BLaER1 (cell line): ENCODE measurements at regions not wholly inside any gene's neighbourhood (a gene's known extent, or its start where the extent isn't known, plus 50 kb on each side); places are given as distances from the start of the nearest gene placed in this dataset.

Experiments used
- H3K27ac ChIP-seq: shearing (Covaris generic); formaldehyde crosslinking; 2 replicates; pipeline ENCODE4 v1.8.1; 2022
- H3K27me3 ChIP-seq: shearing (Covaris generic); formaldehyde crosslinking; 2 replicates; pipeline ENCODE4 v1.8.1; 2022
- H3K36me3 ChIP-seq: shearing (Covaris generic); formaldehyde crosslinking; 2 replicates; pipeline ENCODE4 v1.8.1; 2022
- H3K4me1 ChIP-seq: shearing (Covaris generic); formaldehyde crosslinking; 2 replicates; pipeline ENCODE4 v1.8.1; 2022
- H3K4me2 ChIP-seq: shearing (Covaris generic); formaldehyde crosslinking; 2 replicates; pipeline ENCODE4 v1.8.1; 2022
- H3K4me3 ChIP-seq: shearing (Covaris generic); formaldehyde crosslinking; 2 replicates; pipeline ENCODE4 v1.8.1; 2022
- H3K9ac ChIP-seq: shearing (Covaris generic); formaldehyde crosslinking; 2 replicates; pipeline ENCODE4 v1.8.1; 2022
- H3K9me3 ChIP-seq: shearing (Covaris generic); formaldehyde crosslinking; 2 replicates; pipeline ENCODE4 v1.8.1; 2022
- H4K20me1 ChIP-seq: shearing (Covaris generic); formaldehyde crosslinking; 2 replicates; pipeline ENCODE4 v1.8.1; 2022
- Cebpa-rat ChIP-seq: shearing (Covaris generic); IDR thresholded peaks from 2 replicates; pipeline ENCODE4 v1.8.1; 2022

DNA sequence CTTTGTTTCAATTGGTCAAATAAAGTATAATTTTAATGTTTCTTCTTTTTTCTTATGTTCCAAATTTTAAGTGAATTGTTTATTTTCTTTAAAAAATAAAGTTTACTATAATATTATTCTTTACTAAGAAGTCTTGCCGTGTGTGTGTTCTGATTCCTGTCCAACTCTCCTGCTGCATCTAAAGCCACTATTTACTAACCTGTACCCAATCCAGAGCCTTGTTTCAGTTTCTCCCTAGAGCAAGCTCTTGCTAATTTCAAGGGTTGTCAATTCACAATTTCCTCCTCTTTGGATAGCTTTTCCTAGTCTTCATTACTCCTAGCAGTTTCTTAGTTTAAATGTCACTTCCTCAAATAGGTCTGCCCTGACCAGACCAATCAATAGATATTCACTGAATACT is 314.9 kb upstream of the SEMA3A start:
- Histone ChIP-seq H3K4me3 (no peak overlapping the region), H3K27me3 (no peaks in the 10 kb centered on the region), H3K27ac (no peak overlapping the region), H3K4me2 (no peak overlapping the region), H3K9me3 (no peaks in the 10 kb centered on the region), H3K9ac (no peak overlapping the region), H3K4me1 (no peaks in the 10 kb centered on the region), H3K36me3 (no peaks in the 10 kb centered on the region), H4K20me1 (no peaks in the 10 kb centered on the region)
- TF ChIP-seq Cebpa-rat, result no peak

DNA sequence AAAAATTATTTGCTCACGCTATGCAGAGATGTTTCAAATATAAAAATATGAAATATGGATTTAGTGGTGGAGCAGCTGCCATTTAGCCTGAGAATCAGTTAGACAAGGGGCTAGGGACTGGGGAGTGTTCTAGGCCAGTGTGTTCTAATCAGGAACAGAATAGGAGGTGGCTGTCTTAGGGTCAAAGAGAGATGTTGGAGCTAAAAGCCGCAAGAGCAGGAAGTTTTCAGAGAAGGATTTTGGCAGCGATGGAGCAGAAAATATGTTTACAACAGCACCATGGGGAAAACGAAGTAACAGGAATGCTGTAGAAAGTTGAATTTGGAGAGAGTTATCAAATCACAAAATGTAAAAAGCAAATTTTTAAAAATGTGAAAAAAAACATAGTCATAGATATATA is 314.0 kb upstream of the SEMA3A start:
- Histone ChIP-seq H4K20me1 (no peaks in the 10 kb centered on the region), H3K4me1 (no peaks in the 10 kb centered on the region), H3K9me3 (no peaks in the 10 kb centered on the region), H3K4me3 (no peak overlapping the region), H3K27ac (no peak overlapping the region), H3K9ac (no peak overlapping the region), H3K4me2 (no peak overlapping the region), H3K27me3 (no peaks in the 10 kb centered on the region), H3K36me3 (no peaks in the 10 kb centered on the region)
- TF ChIP-seq Cebpa-rat, result no peak

- H3K36me3 ChIP-seq, result no peaks in the 10 kb centered on the region
- H3K4me1 ChIP-seq, result no peaks in the 10 kb centered on the region
- no peak overlapping the region for H3K4me3 ChIP-seq
- TF ChIP-seq Cebpa-rat, result no peak
- H4K20me1 ChIP-seq, result no peaks in the 10 kb centered on the region
- H3K27me3 ChIP-seq, result no peaks in the 10 kb centered on the region
- H3K4me2 ChIP-seq, result no peak overlapping the region
- H3K9me3 ChIP-seq, result no peaks in the 10 kb centered on the region
- no peak overlapping the region for H3K9ac ChIP-seq
- H3K27ac ChIP-seq, result no peak overlapping the region
These were observed 312.9 kb upstream of the SEMA3A start for GRCh38 chr7:84507529-84507928.

DNA sequence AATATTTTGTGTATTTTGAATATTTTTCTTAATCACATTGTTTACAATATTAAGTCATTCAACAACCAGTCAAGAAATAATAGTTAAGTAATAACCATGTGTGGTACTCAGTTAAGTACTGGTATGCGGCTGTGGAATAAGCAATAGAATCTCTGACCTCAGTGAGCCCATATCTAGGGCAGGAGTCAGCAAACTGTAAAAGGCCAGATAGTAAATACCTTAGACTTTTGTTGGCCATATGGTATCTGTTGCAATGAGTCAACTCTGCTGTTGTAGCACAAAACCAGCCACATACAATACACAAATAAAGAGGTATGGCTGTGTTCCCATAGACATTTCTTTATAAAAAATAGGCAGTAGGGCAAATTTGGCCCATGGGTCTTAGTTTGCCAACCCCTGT is 311.6 kb upstream of the SEMA3A start:
- Histone ChIP-seq H3K4me3 (no peak overlapping the region), H3K27ac (no peak overlapping the region), H3K4me2 (no peak overlapping the region), H3K27me3 (no peaks in the 10 kb centered on the region), H3K36me3 (no peaks in the 10 kb centered on the region), H3K9me3 (no peaks in the 10 kb centered on the region), H4K20me1 (no peaks in the 10 kb centered on the region), H3K4me1 (no peaks in the 10 kb centered on the region), H3K9ac (no peak overlapping the region)
- no peak for TF ChIP-seq Cebpa-rat

GRCh38 chr7:84502239-84502638 is 307.6 kb upstream of the SEMA3A start:
- Histone ChIP-seq H3K9ac (no peak overlapping the region), H3K4me1 (no peaks in the 10 kb centered on the region), H3K9me3 (no peaks in the 10 kb centered on the region), H4K20me1 (no peaks in the 10 kb centered on the region), H3K27ac (no peak overlapping the region), H3K4me3 (no peak overlapping the region), H3K27me3 (no peaks in the 10 kb centered on the region), H3K36me3 (no peaks in the 10 kb centered on the region), H3K4me2 (no peak overlapping the region)
- TF ChIP-seq Cebpa-rat, result no peak

DNA sequence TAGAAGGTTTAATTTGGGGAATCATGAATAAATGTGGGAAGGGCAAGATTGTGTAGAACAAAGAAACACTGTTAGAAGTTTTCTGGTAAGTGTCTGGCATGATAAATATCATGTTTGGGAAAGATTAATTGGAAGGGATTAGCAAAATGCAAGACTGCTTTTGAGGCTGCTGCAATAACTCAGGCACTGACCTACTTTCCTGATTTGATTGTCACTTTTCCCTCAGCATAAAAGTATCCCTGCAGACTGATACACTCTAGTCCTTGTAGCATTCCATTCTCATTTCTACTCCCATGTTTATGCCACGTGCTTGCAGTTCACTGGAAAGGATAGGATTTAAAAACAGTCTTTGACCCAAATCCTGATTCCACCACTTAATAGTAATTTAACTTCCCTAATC is 303.3 kb upstream of the SEMA3A start:
- Histone ChIP-seq H3K4me3 (no peak overlapping the region), H3K4me1 (no peaks in the 10 kb centered on the region), H3K9ac (no peak overlapping the region), H4K20me1 (no peaks in the 10 kb centered on the region), H3K4me2 (no peak overlapping the region), H3K36me3 (no peaks in the 10 kb centered on the region), H3K9me3 (no peaks in the 10 kb centered on the region), H3K27me3 (no peaks in the 10 kb centered on the region), H3K27ac (no peak overlapping the region)
- TF ChIP-seq Cebpa-rat, result no peak

- no peaks in the 10 kb centered on the region for H3K27me3 ChIP-seq
- H3K36me3 ChIP-seq, result no peaks in the 10 kb centered on the region
- H3K27ac ChIP-seq, result no peak overlapping the region
- no peaks in the 10 kb centered on the region for H3K4me1 ChIP-seq
- H4K20me1 ChIP-seq, result no peaks in the 10 kb centered on the region
- no peak overlapping the region for H3K4me3 ChIP-seq
- H3K9me3 ChIP-seq, result no peaks in the 10 kb centered on the region
- H3K9ac ChIP-seq, result no peak overlapping the region
- no peak for TF ChIP-seq Cebpa-rat
- no peak overlapping the region for H3K4me2 ChIP-seq
These were observed 300.5 kb upstream of the SEMA3A start for GRCh38 chr7:84495128-84495527.

GRCh38 chr7:84492098-84493034 is 297.8 kb upstream of the SEMA3A start:
- no peak overlapping the region for H3K4me3 ChIP-seq
- TF ChIP-seq Cebpa-rat, result no peak
- H3K4me1 ChIP-seq, result no peaks in the 10 kb centered on the region
- H3K9ac ChIP-seq, result no peak overlapping the region
- no peak overlapping the region for H3K27ac ChIP-seq
- H3K36me3 ChIP-seq, result no peaks in the 10 kb centered on the region
- no peak overlapping the region for H3K4me2 ChIP-seq
- H3K27me3 ChIP-seq, result no peaks in the 10 kb centered on the region
- no peaks in the 10 kb centered on the region for H4K20me1 ChIP-seq
- H3K9me3 ChIP-seq, result no peaks in the 10 kb centered on the region

GRCh38 chr7:84490661-84491060 is 296.1 kb upstream of the SEMA3A start:
- no peak for TF ChIP-seq Cebpa-rat
- no peak overlapping the region for H3K9ac ChIP-seq
- H3K4me3 ChIP-seq, result no peak overlapping the region
- no peaks in the 10 kb centered on the region for H3K4me1 ChIP-seq
- no peaks in the 10 kb centered on the region for H4K20me1 ChIP-seq
- H3K27ac ChIP-seq, result no peak overlapping the region
- no peak overlapping the region for H3K4me2 ChIP-seq
- H3K27me3 ChIP-seq, result no peaks in the 10 kb centered on the region
- no peaks in the 10 kb centered on the region for H3K9me3 ChIP-seq
- H3K36me3 ChIP-seq, result no peaks in the 10 kb centered on the region

DNA sequence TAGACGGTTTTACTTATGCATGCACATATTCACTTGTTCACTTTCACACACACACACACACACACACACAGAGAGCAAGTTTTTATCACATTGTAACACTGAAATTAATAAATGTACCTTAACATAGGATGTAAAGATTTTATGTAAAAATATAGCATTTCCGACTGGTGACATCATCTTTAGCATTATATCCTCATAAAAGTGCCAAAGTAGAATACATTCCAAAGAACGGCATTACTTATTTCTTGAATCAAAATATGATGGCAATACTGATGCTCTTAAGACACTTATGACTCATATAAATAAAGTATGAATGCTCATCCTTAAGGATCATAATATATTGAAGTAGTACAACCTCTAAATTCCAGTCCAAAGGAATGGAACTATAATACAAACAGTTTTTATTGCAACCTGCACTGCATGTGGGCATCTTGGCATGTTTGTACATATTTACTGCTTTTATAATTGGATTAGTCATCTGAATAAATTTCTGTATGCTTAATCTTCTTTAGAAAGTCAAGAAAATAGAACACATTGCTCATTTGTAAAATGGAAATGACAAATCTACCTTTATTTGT is 290.0 kb upstream of the SEMA3A start:
- TF ChIP-seq Cebpa-rat, result no peak
- no peaks in the 10 kb centered on the region for H3K4me1 ChIP-seq
- H3K36me3 ChIP-seq, result no peaks in the 10 kb centered on the region
- H4K20me1 ChIP-seq, result no peaks in the 10 kb centered on the region
- no peak overlapping the region for H3K9ac ChIP-seq
- no peaks in the 10 kb centered on the region for H3K9me3 ChIP-seq
- H3K4me3 ChIP-seq, result no peak overlapping the region
- no peaks in the 10 kb centered on the region for H3K27me3 ChIP-seq
- H3K27ac ChIP-seq, result no peak overlapping the region
- H3K4me2 ChIP-seq, result no peak overlapping the region
